K562 (cell line): ENCODE measurements at regions not wholly inside any gene's neighbourhood (a gene's known extent, or its start where the extent isn't known, plus 50 kb on each side); places are given as distances from the start of the nearest gene placed in this dataset.

Source experiments
- ZNF384 ChIP-seq: IDR thresholded peaks from 2 replicates; pipeline ENCODE4 v1.6.1; 2012; ENCODE audit warnings: low read depth, low read length, improper control_type of control experiment
- ZNF41 ChIP-seq: fragments of 250-450 bp; sonication (Bioruptor Pico); conservative IDR thresholded peaks from 2 replicates; pipeline ENCODE4 v1.4.0; 2020; ENCODE audit warnings: mild to moderate bottlenecking

DNA sequence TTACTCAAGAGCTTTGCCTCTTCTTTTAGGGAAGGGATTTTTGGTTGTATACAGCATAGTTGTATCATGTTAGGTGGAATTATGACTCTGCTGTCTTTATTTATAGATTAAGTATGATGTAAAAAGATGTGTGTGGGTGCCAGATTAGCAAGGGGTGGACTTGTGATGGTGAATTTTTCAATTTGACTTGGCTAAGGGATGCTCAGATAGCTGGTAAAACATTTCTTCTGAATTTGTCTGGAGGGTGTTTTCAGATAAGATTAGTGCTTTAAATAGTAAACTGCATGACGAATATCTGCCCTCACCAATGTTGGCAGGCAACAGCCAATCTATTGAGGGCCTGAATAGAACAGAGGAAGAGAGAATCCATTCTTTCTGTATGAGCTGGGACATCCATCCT is 173.3 kb upstream of the TNFAIP3 start:
- TF ChIP-seq ZNF41 (no peak), ZNF384 (no peak)
